HG03457 (cell line): ENCODE measurements at regions not wholly inside any gene's neighbourhood (a gene's known extent, or its start where the extent isn't known, plus 50 kb on each side); places are given as distances from the start of the nearest gene placed in this dataset.
"Not testable (repeated sequence)": the region's sequence is repeated elsewhere in the genome, so short reads cannot be mapped to it uniquely, and the experiment has no call there.

Source experiments
- ATAC-seq: cut with Tn5 transposase; IDR thresholded peaks from one replicate; pipeline ENCODE4 v1.9.1; 2021; ENCODE audit warnings: moderate number of reproducible peaks; ENCODE audit not compliant: unreplicated experiment

- no peak for ATAC-seq
Observed at GRCh38 chr20:53778041-53778516, 184.4 kb upstream of the ZNF217 start.

- not testable (repeated sequence) for ATAC-seq
Observed at GRCh38 chr20:53777402-53777801, 183.8 kb upstream of the ZNF217 start.

- no peak for ATAC-seq
Observed at GRCh38 chr20:53776858-53777257, 183.2 kb upstream of the ZNF217 start.

DNA sequence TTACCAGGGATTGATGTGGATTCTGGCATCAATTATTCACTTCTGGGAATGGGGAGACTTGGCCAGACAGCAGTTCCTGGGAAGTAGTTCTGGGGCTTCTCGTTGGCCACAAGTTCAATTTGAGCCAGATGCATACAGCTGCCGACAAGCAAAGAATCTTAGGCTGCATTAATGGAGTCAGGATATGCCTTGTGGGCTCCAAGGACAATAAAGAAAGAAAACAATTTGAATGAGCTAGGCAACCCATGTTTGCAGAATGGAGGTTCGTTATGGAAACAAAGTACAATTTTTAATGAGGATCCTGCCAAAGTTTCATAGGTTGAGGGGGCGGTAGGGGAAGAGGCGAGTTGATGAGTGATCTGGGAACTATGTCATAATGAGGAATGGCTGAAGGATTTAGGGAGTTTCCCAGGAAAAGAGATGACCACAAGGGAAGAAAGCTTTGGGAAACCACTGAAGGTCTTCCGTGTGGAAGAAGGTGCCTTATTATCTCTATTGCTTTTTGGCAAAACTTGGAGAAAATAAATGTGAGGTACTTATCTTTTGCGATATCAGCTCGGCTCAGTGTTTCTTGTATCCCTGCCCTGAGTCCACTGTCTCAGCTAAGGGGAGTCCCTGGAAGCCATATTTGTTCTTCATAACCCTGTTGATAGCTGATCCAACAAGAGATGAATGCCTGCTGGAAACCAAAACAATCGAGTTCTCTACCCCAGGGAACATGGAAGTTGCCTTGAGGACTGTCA is 181.0 kb upstream of the ZNF217 start:
- ATAC-seq = no peak

- no peak for ATAC-seq
Observed at GRCh38 chr20:53773792-53774401, 180.3 kb upstream of the ZNF217 start.

DNA sequence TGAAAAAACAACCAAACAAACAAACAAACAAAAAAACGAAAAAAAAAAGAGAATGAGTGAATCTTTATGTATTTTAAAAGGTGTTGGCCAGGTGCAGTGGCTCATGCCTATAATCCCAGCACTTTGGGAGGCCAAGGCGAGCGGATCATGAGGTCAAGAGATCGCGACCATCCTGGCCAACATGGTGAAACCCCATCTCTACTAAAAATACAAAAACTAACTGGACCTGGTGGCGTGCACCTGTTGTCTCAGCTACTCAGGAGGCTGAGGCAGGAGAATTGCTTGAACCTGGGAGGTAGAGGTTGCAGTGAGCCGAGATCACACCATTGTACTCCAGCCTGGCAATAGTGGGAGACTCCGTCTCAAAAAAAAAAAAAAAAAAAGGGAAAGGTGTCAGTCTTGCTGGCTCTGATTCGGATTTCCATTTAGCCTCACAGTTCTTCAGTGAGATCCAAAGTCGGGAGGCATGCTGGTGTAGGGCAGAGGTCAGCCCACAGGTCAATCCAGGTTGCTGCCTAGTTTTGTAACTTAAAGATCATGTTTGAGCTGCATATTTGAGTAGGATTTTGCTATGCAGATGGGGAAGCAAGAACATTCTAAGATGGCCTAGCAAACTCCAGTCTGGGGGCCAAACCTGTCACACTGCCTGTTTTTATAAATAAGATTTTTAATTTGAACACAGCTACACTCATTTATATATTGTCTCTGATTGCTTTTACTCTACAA is 179.6 kb upstream of the ZNF217 start:
- not testable (repeated sequence) for ATAC-seq

DNA sequence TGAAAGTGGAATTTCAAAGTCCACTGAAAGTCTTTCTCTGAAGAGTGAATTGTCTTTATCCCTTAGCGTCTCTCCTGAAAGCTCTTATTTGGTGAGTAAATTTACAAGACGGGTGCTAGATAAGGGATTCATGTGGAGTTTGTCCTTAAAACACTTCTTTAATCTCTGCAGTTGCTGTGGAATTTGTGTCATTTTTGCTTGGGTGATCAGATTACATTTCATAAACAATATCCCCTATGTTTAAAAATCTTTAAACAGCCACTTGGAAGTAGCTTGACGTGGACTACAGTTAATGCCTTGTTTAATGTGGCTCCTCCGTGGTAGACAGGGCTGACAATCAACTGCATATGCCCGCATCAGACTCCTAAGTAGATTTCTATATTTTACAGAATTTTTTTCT is 175.4 kb upstream of the ZNF217 start:
- ATAC-seq = no peak

- no peak for ATAC-seq
Observed at GRCh38 chr20:53768329-53768728, 174.7 kb upstream of the ZNF217 start.

DNA sequence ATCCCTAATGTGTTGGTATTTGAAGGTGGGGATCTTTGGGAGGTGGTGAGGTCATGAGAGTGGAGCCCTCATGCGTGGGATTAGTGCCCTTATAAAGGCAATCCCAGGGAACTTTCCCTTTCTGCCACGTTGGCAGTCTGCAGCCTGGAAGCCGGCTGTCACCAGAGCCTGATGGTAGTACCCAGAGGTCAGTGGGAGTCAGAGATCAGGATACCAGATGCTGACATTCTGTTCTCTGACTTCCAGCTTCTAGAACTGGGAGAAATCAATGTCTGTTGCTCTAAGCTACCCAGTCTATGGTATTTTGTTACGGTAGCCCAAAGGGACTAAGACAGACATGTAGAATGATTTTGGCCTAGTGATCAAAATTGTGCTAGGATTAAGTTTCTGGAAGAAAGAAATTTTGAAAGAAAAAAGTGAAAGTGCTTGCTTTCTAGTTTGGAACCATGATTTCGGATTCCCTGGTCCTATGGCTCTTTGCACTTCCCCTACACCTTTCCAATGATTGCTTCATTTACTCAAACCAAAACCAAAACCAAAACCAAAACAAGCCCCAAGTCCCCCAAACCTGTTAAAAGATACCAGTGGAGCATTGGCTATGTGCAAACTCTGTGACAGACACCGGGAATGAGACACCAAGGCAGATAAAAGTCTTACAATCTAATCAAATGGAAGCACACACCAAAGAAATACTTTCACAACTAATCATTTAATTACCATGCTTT is 173.7 kb upstream of the ZNF217 start:
- no peak for ATAC-seq

DNA sequence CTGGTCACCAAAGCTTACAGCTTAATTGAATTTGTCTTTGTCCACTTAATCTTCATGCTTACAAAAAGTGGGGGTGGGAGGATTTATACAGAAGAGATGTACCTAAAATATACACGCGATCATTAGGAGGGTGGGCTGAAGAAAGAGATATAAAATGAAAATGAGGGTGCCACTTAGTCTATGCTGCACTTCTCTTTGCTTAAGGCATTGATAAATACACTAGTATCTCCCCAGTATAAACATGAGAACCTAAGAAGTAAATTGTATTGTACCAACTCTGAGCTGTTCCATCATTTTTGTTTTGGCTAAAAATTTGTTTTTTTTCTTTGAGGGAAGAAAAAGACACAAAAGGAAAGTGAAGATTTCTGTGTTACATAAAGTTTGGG is 170.8 kb upstream of the ZNF217 start:
- no peak for ATAC-seq

GRCh38 chr20:53763707-53764414 is 170.2 kb upstream of the ZNF217 start:
- no peak for ATAC-seq

- not testable (repeated sequence) for ATAC-seq
Observed at GRCh38 chr20:53762423-53762798, 168.8 kb upstream of the ZNF217 start.

GRCh38 chr20:53760025-53760441 is 166.4 kb upstream of the ZNF217 start:
- ATAC-seq = peak; percentile 58

- ATAC-seq = no peak
Observed at GRCh38 chr20:53757472-53757913, 163.9 kb upstream of the ZNF217 start.

DNA sequence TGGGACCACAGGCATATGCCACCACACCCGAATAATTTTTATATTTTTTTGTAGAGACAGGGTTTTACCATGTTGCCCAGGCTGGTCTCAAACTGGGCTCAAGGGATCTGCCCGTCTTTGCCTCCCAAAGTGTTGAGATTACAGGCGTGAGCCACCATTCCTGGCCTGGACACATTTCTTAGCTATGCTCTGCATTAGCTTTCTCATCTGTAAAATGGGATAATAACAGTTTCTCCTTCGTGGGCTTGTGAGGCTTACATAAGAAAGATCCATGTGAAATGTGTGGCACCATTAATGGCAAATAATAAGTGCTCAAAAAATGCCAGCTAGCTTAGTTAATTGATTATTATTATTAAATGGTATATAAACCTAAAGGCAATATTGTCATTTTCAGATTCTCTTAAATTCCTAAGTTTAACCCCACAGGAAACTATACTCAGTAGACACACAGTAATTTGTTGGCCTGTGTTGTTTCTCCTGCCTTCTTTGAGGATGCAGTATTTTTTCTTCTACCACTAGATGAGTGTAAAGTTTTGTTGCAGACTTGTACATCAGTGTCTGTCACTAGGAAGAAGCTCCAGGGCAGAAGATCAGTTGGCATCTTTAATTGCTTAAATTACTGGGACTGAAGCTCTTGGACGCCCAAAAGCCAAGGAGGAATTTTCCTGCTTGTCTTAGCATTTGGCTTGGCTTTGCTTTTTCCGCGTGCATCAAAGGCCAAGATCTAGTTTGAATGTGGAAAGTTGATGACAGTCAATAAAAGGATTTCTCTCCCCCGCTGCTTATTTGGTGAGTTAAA is 162.3 kb upstream of the ZNF217 start:
- no peak for ATAC-seq

DNA sequence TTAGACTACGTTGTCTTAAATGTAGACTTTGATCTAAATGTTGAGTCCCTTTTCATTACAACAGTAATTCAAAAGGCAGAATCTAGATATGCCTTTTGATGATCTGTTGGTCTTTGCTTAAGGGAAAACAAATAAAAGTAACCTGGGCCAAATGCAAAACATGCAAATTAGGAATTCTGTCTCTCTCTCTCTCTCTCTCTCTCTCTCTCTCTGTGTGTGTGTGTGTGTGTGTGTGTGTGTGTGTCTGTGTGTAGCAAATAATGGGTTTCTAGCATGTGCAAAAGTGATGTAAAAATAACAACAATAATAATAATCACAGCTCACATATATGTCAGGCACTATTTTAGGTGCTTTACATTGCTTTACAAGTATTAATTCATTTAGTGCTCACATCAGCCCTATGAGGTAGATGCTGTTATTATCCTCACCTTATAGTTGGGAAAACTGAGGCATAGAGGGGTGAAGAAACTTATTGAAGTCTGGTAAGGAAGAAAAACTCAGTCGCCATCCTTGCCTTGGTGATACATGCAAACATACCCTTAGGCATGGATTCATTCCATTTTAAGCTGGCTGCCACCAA is 160.3 kb upstream of the ZNF217 start:
- no peak for ATAC-seq

DNA sequence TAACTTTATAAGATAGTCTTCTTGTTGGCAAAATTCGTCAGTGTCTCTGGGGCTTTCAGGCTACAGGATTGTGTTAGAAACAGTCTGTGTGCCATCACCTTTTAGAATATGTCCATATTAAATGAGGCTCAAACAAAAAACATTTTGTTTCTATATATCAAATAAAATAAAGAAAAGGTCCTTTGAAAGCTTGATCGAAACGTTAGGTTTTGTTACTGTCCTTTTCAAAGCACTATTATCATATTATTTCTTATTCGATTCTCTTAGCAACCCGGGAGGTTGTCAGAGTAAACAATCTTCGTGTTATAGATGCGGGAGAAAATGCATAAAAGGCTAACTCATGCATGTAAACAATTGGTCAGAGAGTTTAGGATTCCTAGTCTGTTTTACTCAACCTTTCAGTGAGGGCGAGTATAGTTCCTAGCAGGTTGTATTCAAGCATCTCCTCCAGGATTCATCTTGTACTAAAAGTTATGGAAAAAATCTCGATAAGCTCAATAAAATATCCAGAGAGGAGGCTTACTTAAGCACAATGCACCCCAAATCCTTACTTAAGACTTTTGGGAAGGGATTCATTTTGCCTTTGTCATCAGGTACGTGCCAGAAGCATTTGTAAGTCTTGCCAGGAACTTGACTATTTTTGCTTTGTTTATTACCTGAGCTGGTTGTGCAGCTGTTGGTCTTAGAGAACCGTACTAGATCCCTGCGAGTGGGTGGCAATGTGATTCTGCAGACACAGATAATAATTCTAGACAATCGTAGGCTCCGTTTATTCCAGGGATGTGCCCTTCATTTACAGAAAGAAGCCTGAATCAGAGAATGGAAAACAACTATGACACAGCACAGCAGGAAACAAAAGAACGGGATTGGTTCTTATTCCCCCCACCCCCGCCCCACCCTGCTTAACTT is 159.6 kb upstream of the ZNF217 start:
- no peak for ATAC-seq

GRCh38 chr20:53752583-53752970 is 158.9 kb upstream of the ZNF217 start:
- ATAC-seq = no peak
